Tibial nerve (tissue), 3 donors: ENCODE measurements at regions not wholly inside any gene's neighbourhood (a gene's known extent, or its start where the extent isn't known, plus 50 kb on each side); places are given as distances from the start of the nearest gene placed in this dataset.

Experiments used
- EP300 ChIP-seq, 2 donors: sonication (generic); formaldehyde crosslinking; IDR thresholded peaks; one replicate each; pipeline ENCODE4 v1.6.1; 2017; ENCODE audit warnings: antibody characterized with exemption in 2 of 2, mild to moderate bottlenecking in 1 of 2
- POLR2A ChIP-seq, 2 donors: fragments of 450-650 bp; IDR thresholded peaks; one replicate each; pipeline ENCODE4 v1.6.1; 2017; ENCODE audit warnings: antibody characterized with exemption in 2 of 2, mild to moderate bottlenecking in 2 of 2, moderate library complexity in 2 of 2

GRCh38 chrX:138925330-138925729 is 213.8 kb upstream of the FGF13 start:
- no peak for TF ChIP-seq POLR2A (IDR thresholded peaks at IDR 0.05)
- no peak for TF ChIP-seq EP300 (IDR thresholded peaks at IDR 0.05)
